AG04450 (cell line): ENCODE measurements at regions not wholly inside any gene's neighbourhood (a gene's known extent, or its start where the extent isn't known, plus 50 kb on each side); places are given as distances from the start of the nearest gene placed in this dataset.

Source experiments
- CTCF ChIA-PET: fragments of 300-600, 350-600 bp; formaldehyde crosslinking; extraction: SDS; loops from one replicate; lab custom pipeline; 2022; ENCODE audit warnings: antibody characterized with exemption, inconsistent platforms; lab: Charles Lee
- POLR2A ChIA-PET: fragments of 350-600 bp; formaldehyde crosslinking; extraction: SDS; loops from one replicate; lab custom pipeline; 2021; ENCODE audit warnings: antibody characterized with exemption, inconsistent platforms; lab: Yijun Ruan, JAX
- DNase-seq: peaks from one replicate; pipeline ENCODE4 v3.0.0-alpha.2; 2011; ENCODE audit warnings: low read depth, low spot score
- H3K27ac ChIP-seq: one replicate; pipeline ENCODE4 v1.5.1; 2012; ENCODE audit warnings: low read depth, low read length, control low read depth
- H3K27me3 ChIP-seq: one replicate; pipeline ENCODE4 v1.6.0; 2012; ENCODE audit warnings: low read length; ENCODE audit not compliant: control insufficient read depth, insufficient read depth
- H3K4me3 ChIP-seq: 2 replicates; pipeline ENCODE4 v1.5.1; 2011; ENCODE audit warnings: mild to moderate bottlenecking, low read depth, low read length, control low read depth
- H3K9me3 ChIP-seq: 2 replicates; pipeline ENCODE4 v1.5.1; 2012; ENCODE audit warnings: low read length; ENCODE audit not compliant: control insufficient read depth, insufficient read depth
- CTCF ChIP-seq: IDR thresholded peaks from 2 replicates; pipeline ENCODE4 v1.5.1; 2011; ENCODE audit warnings: low read depth, low read length, control low read depth, inconsistent platforms

GRCh38 chr10:113430634-113431397 is 122.0 kb upstream of the HABP2 start:
- DNase-seq = no peak
- peaks cover 3% of the 10 kb centered on the region for H3K27me3 ChIP-seq
- no peak overlapping the region for H3K27ac ChIP-seq
- TF ChIP-seq CTCF = no peak
- CTCF ChIA-PET = no interaction called here
- H3K9me3 ChIP-seq = no peaks in the 10 kb centered on the region
- H3K4me3 ChIP-seq = no peak overlapping the region
- POLR2A ChIA-PET = no interaction called here

- H3K4me3 ChIP-seq = no peak overlapping the region
- ChIA-PET CTCF (no interaction called here), POLR2A (no interaction called here)
- H3K27me3 ChIP-seq = peaks cover 3% of the 10 kb centered on the region
- TF ChIP-seq CTCF = no peak
- no peaks in the 10 kb centered on the region for H3K9me3 ChIP-seq
- no peak for DNase-seq
- no peak overlapping the region for H3K27ac ChIP-seq
Observed at GRCh38 chr10:113431398-113432160, 121.3 kb upstream of the HABP2 start.

- H3K27me3 ChIP-seq = peaks cover 3% of the 10 kb centered on the region
- no peak overlapping the region for H3K27ac ChIP-seq
- ChIA-PET POLR2A (no interaction called here), CTCF (no interaction called here)
- DNase-seq = no peak
- TF ChIP-seq CTCF = no peak
- H3K9me3 ChIP-seq = no peaks in the 10 kb centered on the region
- no peak overlapping the region for H3K4me3 ChIP-seq
Observed at GRCh38 chr10:113433711-113434110, 119.1 kb upstream of the HABP2 start.

GRCh38 chr10:113434315-113434714 is 118.5 kb upstream of the HABP2 start:
- ChIA-PET POLR2A (no interaction called here), CTCF (no interaction called here)
- DNase-seq = no peak
- H3K9me3 ChIP-seq = no peaks in the 10 kb centered on the region
- H3K27ac ChIP-seq = no peak overlapping the region
- no peak overlapping the region for H3K4me3 ChIP-seq
- peaks cover 3% of the 10 kb centered on the region for H3K27me3 ChIP-seq
- TF ChIP-seq CTCF = no peak

- Histone ChIP-seq H3K4me3 (no peak overlapping the region), H3K9me3 (no peaks in the 10 kb centered on the region), H3K27me3 (peaks cover 3% of the 10 kb centered on the region), H3K27ac (no peak overlapping the region)
- DNase-seq = no peak
- no peak for TF ChIP-seq CTCF
- ChIA-PET POLR2A (no interaction called here), CTCF (no interaction called here)
Observed at GRCh38 chr10:113434950-113435349, 117.9 kb upstream of the HABP2 start.
